ENCODE measurements at regions not wholly inside any gene's neighbourhood (a gene's known extent, or its start where the extent isn't known, plus 50 kb on each side); places are given as distances from the start of the nearest gene placed in this dataset.
A peak's percentile ranks its signal among the peaks of the same experiment; 100 is the strongest.

DNA sequence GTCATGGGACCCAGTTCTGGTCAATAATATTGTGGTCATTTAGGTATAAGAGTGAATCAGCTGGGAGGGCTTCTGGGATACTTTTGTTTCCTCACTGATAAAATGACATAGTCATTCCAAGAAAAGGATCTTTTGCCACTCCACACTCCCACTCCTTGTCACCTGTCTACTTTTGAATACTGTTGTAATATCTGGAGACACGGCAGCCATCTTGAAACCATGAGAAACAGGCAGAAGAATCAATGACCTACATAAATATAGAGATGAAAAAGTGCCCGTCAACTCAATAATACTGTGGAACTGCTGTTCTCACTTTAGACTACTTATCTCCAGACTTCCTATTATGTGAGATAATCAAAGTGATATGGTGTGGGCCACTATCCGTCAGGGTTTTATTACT lies 154.2 kb downstream of the CCDC34 start:
- intact Hi-C loops (cut with micrococcal nuclease) (no loop called here), in situ Hi-C loops (cut with MboI) (no loop called here)
- TF ChIP-seq NCOA2 (IDR thresholded peaks at IDR 0.05; ENCODE audit: partially characterized antibody in 2 of 2), result no peak
- TF ChIP-seq YY1 (IDR thresholded peaks at IDR 0.05; ENCODE audit: borderline replicate concordance in 1 of 3, control insufficient read depth in 1 of 3, extremely low read depth in 1 of 3, insufficient read depth in 3 of 3, insufficient read length in 1 of 3, insufficient replicate concordance in 2 of 3, low read depth in 1 of 3, low read length in 2 of 3), result peak in 1 of 3 experiments; percentile 59
- peak; percentile 54; the same call in 1 of the 2 replicates for TF ChIP-seq ZBTB17 (CRISPR knock-in tag; IDR thresholded peaks at IDR 0.05)
- TF ChIP-seq, protein P1, sequence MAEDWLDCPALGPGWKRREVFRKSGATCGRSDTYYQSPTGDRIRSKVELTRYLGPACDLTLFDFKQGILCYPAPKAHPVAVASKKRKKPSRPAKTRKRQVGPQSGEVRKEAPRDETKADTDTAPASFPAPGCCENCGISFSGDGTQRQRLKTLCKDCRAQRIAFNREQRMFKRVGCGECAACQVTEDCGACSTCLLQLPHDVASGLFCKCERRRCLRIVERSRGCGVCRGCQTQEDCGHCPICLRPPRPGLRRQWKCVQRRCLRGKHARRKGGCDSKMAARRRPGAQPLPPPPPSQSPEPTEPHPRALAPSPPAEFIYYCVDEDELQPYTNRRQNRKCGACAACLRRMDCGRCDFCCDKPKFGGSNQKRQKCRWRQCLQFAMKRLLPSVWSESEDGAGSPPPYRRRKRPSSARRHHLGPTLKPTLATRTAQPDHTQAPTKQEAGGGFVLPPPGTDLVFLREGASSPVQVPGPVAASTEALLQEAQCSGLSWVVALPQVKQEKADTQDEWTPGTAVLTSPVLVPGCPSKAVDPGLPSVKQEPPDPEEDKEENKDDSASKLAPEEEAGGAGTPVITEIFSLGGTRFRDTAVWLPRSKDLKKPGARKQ (CRISPR knock-in tag; IDR thresholded peaks at IDR 0.05), result no peak
- H3K4me1 ChIP-seq (replicated peaks in 1 of 2; ENCODE audit: control insufficient read depth in 2 of 2, insufficient read depth in 2 of 2, low read length in 2 of 2), result peaks cover 10 to 38% of the 10 kb centered on the region in 2 experiments; a peak in 4 of 5 replicates
- H3K79me2 ChIP-seq (ENCODE audit: control insufficient read depth, insufficient read depth, low read length), result no peaks in the 10 kb centered on the region
- no peak overlapping the region for H3K4me2 ChIP-seq (ENCODE audit: insufficient read depth, low read length)
- no peaks in the 10 kb centered on the region for H4K20me1 ChIP-seq (replicated peaks; ENCODE audit: control insufficient read depth, insufficient read depth, low read length)
- FAIRE-seq (no peak), ATAC-seq (no peak), DNase-seq (ENCODE audit: extremely low read depth in 1 of 4, low spot score in 3 of 4) (no peak)
- H3K4me3 ChIP-seq, result no peak overlapping the region
- H2AFZ ChIP-seq (ENCODE audit: low read depth, low read length), result no peak overlapping the region
- H3K9me3 ChIP-seq (replicated peaks; ENCODE audit: control insufficient read depth, insufficient read depth, low read depth, low read length), result no peaks in the 10 kb centered on the region
- WGBS (ENCODE audit: insufficient coverage, low coverage, missing lambda C conversion rate), result 47% methylated on average over 3 of the region's 3 CpGs
- ChIA-PET CTCF (ENCODE audit: low intra/inter-chr PET ratio) (no interaction called here), POLR2A (interaction anchor here (0.6 to 1.5 kb wide), 6 partner anchors 11 to 183 kb away, joined by 3 to 9 read pairs (median 3); no protein-coding TSS in a partner anchor)
- no peak overlapping the region for H3K9ac ChIP-seq (ENCODE audit: insufficient read depth in 1 of 2, low read depth in 2 of 2, low read length in 2 of 2)
- BruUV-seq (replicated peaks), result no TSS peak
- H3K9me1 ChIP-seq (ENCODE audit: control insufficient read depth, insufficient read depth, low read length), result no peaks in the 10 kb centered on the region
- H3K27ac ChIP-seq (ENCODE audit: extremely low read depth, low read depth, low read length), result no peak overlapping the region
- no peaks in the 10 kb centered on the region; the same call in 2 of the 3 replicates for H3K36me3 ChIP-seq (ENCODE audit: control insufficient read depth, insufficient read depth, low read length)
- H3K27me3 ChIP-seq (ENCODE audit: control insufficient read depth in 2 of 2, insufficient read depth in 2 of 2, low read length in 2 of 2), result no peaks in the 10 kb centered on the region

Measured in K562 (cell line).